SKM-1 treated with dmso at 0.1 percent for 144 hours (cell line): ENCODE measurements at regions not wholly inside any gene's neighbourhood (a gene's known extent, or its start where the extent isn't known, plus 50 kb on each side); places are given as distances from the start of the nearest gene placed in this dataset.
"Not testable (repeated sequence)": the region's sequence is repeated elsewhere in the genome, so short reads cannot be mapped to it uniquely, and the experiment has no call there.

ENCODE experiments used
- DNase-seq: peaks from one replicate; lab custom pipeline; 2025; ENCODE audit not compliant: unreplicated experiment; lab: John Stamatoyannopoulos, UW

DNA sequence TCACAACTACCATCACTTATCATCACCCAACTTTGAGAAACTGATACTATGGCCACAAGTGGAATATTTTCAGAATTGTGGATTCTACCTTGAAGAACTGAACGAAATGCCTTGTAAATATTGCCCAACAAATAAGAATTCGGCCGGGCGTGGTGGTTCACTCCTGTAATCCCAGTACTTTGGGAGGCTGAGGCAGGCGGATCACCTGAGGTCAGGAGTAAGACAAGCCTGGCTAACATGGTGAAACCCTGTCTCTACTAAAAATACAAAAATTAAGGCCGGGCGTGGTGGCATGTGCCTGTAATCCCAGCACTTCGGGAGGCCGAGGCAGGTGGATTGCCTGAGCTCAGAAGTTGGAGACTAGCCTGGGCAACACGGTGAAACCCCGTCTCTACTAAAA lies 862.7 kb downstream of the ZPLD1 start:
- not testable (repeated sequence) for DNase-seq

DNA sequence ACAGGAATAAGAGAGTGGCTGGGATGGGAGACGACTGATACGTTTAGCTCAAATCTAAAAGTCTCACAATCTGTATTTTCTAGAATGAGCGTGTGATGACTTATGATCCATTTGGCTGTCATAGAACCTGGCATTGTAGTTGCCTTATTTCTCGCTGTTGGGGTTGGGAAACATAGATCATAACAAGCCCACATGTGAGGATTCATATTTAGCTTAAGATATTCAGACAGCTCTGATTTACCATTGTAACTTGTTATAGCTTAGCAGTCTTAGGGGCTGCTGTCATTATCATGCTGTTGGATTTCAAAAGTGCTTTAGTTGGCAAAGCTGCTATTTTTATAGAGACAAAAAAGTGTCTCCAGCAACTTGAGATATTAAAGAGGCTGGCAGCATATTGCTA lies 871.3 kb downstream of the ZPLD1 start:
- no peak for DNase-seq

DNA sequence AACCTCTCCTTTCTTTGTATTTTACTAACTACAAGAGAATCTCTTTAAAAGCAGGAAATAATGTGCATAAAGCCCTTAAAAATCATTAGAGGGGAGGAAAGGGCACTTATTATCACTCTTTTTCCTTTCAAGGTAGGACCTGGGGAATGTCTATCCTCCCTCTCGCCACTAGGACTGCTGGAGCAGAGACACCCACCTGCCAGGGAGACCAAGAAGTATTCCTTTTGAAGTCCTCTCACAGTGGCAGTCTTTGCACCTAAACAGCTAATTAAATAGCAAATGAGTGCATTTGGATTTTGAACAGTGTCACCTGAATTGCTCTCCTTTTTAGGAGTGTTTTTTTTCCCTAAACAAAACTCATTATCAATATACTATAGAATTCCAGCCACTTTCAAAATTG lies 874.1 kb downstream of the ZPLD1 start:
- no peak for DNase-seq

DNA sequence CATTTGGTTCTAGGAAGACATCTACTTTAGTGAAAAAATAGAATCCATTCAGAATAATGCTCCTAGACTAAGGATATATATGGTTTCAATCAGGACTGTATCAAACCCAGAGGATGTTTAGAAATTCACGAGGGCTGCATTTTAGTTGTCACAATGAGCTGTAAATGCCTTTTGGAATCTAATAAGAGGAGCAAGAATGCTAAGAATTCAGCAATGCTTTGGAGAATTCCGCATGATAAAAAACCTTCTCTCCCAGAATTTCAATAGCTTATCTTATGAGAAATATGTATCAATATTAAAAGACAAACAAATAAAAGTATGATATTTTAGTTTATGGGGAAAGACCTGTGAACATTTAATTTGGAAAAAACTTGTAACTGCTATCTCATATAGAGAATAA lies 885.1 kb downstream of the ZPLD1 start:
- DNase-seq = no peak

DNA sequence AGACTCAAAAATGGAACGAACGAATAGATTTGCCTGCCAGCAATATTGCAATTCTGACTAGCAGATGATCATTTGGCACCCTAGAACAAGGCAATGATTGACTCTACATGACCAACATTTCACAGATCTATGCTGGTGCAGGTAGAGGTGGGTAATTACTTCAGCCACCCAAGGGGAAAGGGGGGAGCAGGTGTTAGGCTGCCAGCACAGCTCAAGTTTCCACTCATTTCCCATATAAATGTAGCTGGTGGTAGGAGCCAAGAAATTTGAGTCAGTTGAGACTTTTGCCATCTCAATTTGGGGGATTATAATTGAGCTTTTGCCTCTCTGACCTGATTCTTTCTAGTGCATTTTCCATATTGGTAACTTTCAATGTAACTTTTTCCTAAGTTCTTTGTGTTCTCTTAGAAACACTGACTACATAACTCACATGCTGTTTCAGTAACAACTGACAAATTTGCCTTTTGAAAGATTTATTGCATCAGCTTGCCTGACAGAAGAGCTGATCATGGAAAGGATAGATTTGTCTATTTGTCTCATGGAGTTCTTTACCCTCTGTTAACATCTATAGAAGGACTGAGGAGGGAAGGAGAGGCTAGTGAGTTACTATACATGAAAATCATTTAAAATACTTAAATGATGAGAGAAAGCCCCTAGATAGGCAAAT lies 902.5 kb downstream of the ZPLD1 start:
- DNase-seq = no peak

DNA sequence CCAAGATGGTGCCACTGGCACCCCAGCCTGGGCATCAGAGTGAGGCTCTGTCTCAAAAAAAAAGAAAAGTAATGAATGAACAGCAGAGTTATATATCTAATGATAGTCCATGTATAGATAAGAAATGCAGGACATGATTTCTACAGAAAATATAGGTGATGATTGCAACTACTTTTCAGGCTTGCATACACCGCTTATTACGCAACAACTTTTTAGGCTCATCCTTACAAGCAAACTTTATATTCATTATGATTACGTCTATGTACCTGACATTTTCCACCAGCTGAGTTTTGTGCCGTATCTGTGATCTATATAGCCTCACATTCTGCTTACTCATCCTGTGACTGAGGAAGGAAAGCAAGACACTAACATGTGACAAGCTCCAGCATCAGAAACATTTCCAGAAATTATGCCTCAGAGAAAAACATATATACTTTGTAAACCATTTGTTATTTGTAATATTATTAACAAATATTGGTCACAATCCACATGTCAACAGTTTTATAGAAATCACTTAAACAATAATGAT lies 906.3 kb downstream of the ZPLD1 start:
- DNase-seq = no peak

DNA sequence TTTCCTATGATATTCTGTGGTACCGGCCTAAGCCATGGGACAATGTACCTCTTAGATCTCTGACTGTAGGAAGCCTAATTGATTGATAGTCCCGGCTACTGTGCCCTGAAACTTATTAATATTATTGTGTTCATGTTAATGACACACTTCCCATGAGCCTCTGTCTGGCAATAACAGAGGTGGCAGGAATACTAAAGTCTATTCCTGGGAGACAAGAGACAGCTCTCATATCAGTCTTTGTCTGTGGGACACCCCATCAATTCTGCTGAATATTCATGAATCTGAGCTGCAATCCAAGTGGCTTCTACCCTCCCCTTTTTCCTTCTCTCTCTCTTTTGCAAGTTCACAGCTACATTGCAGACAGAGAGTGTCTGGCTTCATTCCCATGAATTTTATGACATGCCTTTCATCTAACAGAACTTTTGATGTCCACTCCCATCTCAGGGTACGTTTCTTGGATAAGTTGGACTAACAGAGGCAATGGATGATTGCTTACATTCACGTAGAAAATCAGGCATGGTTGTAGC lies 907.5 kb downstream of the ZPLD1 start:
- no peak for DNase-seq

DNA sequence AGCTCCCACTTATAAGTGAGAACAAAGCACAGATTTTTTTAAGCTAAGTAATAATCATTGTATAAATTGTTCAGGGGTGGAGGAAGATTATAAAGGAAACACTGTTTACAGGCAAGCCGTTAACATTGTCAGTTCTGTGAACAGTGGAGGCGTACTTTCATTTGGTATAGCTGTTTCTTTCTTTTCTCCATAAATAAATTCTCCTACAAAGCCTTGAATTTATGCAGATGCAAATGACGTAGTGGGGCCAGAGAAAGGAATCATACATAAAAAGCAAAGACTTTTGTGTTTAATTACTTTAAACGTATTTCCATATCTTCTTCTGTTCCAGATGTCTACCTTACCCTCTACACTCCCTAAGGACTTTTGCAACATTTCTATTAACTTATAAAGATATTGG lies 914.9 kb downstream of the ZPLD1 start:
- DNase-seq = no peak

DNA sequence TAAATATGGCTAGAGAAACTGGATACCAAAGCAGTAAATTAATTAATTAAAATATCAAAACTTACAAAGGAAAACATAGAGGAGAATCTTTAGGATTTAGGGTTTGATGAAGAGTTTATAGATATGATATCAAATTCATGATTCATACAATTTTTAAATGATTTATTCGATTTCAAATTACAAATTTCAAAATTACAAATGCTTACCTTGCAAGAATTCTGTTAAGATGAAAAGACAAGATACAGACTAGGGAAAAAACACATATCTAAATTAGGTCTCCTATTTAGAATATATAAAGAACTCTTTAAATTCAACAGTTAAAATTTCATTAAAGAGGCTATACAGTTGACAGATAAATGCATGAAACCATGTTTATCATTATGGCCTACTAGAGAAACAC lies 930.7 kb downstream of the ZPLD1 start:
- DNase-seq = no peak

DNA sequence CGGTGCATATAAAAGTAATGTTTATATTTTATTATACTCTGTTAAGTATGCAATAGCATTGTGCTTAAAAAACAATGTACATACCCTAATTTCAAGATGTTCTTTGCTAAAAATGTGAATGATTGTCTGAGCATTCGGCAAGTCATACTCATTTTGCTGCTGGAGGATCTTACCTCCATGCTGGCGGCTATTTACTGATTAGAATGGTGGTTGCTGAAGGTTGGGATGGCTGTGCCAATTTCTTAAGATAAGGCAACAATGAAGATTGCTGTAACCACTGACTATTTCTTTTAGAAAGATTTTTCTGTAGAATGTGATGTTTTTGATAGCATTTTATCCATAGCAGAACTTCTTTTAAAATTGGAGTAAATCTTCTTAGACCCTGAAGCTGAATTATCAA lies 932.7 kb downstream of the ZPLD1 start:
- no peak for DNase-seq

DNA sequence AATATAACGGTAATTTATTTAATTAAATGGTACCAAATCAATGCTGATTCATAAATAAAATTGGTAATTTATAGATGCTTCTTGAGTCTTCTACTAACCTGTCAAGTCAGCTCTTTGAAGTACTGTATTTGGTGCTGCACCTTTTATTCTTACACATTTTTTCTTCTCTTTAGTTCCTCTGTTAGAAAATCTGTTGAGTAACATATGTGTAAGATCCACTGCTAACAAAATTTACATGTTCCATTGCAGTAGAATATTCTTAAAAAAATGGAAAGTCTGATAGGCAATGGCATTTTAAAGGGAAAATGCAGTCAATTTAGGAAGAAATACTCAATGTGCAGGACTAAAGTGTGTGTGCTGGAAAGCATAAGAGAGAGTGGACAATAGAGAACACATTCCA lies 936.6 kb downstream of the ZPLD1 start:
- no peak for DNase-seq

DNA sequence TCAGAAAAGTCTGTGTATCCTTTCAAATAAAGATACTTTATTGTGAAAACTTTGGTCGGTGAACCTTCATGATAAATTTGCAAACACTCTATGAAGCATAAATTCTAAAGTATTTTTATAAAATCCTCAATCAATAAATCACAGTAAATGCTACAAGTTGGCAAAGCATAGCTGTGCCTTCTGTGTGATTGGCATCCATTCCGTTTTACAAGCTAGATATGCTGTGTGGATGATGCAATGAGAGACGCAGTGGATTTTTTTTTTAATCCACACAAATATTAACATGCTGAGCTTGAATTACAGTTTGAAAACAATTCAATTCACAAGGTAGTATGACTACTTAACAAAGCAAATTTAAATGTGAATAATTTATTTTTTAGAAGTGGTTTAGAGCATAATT lies 937.2 kb downstream of the ZPLD1 start:
- DNase-seq = no peak

DNA sequence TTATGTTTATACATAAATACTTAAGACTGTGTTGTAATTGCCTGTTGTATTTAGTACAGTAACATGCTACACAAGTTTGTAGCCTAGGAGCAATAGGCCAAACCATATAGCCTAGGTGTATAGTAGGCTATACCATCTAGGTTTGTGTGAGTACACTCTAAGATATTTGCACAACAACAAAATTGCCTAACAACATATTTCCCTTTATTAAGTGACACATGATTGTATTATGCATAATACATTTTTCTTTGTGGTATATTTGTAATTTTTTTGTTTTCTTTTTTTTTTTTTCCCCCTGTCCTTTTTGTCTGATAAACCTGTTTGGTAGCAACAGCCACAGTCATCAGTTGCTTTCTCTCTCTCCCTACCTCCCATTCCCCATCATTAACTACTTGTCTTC lies 945.6 kb downstream of the ZPLD1 start:
- DNase-seq = no peak

DNA sequence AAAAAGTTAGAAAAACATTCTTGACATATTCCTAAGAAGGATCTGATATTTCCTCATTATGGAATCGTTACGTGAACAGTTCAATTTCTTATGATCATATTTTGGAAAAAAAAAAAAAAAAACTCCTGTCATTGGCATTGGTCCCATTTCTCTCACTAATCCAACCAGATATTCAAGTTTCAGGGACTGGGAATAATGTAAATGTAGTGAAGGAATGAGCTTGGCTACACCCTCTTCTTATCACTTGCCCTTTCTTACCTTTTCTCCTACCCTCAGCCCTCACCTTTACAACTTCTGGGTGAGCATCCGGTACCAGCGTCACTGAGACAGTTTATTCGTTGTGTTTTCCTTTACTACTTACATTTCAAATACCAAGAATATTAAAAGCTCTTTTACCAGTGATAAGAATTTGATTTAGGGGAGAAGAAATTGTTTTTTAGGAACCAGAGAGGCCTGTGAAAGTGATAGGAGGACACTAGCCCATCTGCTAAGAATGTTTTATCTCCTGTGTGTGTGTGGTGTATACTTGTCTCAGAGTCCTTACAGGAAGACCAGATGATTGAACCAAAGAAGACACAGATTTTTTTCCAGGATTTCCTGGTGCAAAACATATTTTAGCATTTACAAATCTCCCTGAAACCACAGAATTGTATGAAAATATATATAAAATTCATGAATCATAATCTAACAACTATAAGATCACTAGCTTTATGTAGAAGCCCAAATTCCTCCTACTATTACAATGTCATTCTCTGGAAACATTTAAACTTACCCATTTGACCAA lies 946.7 kb downstream of the ZPLD1 start:
- DNase-seq = no peak

DNA sequence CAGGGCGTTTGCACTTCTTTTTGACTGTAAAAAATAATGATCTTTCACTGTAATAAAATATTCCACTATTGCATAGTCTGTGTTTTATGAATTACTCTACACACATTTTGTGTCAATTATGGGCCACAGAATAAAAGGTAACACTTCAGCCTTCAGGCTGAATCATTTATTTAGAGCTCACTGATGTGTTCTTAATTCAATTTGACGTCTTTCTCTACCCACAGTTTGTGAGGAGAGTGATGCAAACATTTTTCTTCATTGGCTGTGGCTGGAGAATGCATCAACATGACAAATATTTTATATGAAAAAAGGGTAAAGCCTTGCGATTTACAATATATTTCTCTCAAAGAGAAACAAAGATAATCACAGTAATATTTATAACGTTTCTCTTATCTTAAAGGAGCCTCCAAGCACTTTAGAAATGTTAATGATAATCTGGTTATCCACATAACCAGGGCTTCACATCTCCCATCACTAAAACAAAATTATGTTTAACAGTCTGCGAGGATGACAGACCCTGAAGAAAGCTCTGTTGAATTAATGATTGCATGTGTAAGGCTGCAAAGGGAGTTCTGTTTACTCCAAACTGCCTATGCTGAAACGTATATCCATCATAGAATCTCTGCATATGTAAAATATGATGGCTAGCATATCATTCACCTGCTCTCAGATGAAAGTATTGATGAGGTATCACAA lies 951.3 kb downstream of the ZPLD1 start:
- DNase-seq = no peak

DNA sequence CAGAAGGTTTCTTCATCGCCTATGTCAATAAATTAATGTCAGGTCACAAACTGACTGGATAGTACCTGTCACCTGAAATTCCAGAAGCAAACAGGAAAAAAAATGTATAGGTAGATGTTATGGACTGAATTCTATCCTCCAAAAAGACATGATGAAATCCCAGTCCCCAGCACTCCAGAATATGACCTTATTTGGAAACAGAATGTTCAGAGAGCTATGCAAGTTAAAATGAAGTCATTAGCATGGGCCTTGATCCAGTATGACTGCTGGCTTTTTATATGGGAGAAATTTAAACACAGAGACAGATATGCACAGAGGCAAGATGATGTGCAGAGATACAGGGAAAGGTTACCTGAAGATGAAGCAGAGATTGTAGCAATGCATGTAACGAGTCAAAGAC lies 953.4 kb downstream of the ZPLD1 start:
- DNase-seq = no peak

DNA sequence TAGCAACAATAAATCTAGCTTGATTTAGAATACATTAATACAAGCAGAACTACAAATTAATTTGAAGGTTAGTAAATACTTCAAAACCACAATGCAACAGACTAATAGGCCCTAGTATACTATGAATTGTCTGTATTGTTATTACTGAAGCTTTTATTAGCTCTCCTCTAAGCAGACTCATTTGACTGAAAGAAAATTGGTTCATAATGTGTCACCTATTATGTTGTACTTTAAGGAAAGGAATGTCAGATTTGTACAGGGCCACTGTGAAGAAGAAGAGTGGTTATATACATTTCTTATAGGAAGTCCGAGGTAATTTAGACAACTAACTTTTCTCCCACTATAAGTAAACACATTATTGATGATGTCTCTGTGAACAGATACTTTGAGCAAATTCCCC lies 954.5 kb downstream of the ZPLD1 start:
- DNase-seq = no peak

DNA sequence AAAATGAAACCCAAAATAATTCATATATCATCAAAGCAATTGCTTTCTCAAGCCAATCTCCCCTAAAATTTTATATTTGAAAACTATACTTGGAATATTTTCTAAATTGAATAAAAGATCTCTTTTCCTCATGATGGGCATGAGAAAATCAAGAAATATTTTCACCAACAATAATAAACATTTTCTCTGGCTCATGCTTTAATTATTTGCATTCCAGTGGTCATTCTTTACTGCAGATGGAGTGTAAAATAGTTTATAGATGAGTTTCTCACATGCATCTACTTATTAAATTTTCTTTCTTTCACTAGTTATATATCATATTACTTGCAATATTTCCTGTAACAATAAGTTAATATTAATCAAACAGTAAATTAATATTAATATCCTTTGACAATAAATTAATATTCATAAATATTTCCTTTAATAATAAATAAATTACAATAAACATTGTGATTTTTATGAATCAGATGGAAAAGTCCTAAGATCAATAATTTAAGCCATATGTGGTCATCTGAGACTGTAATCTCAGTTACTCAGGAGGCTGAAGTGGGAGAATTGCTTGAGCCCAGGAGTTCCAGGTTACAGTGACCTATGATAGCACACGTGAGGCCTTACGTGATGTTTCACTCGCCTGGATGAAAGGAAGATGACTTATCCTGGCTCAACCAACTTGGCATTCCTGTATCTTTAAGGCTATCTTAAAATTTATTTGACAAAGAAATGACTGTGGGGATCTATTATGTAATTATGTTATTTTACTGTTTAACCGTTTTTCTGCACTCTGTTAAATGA lies 958.8 kb downstream of the ZPLD1 start:
- DNase-seq = no peak

DNA sequence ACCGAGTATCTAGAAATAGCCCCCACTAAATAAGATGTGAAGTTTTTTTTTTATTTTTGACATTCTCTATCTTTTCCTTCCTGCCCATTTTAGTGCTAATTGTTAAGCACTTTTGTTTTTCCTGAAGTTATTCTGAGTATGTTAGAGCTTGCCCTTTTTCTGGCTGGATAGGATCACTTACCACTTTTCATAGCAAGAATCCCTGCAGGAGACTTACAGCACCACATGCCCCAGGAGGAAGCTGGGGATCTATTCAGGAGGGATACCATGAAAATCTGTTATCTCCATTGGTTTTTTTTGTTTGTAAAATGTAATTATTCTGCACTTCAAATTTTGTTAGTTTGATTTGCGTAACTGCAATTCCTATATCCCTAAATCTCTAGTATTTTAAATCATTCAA lies 968.4 kb downstream of the ZPLD1 start:
- no peak for DNase-seq

DNA sequence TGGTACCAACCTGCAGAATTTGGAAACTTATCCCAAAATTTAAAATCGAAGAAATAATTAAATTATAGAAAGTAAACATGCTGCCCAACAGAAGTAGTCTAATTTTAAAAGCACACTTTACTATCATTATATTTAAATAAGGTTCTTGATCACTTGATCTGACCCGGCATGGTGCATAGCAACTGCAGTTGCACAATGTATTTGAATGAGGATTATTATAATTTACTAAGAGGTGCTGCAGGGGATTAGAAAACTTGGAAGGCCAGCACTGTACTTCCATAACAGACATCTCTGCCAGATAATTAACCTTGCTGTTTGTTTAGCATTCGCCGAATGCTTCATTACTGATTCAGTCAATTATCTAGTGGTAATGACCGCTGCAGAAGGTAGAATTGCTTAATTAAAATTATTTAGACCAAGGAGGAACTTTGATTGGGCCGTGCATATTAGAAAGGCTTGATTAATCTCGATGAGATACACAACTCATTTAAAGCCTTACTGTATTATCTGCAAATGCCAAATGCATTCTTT lies 971.6 kb downstream of the ZPLD1 start:
- DNase-seq = no peak

DNA sequence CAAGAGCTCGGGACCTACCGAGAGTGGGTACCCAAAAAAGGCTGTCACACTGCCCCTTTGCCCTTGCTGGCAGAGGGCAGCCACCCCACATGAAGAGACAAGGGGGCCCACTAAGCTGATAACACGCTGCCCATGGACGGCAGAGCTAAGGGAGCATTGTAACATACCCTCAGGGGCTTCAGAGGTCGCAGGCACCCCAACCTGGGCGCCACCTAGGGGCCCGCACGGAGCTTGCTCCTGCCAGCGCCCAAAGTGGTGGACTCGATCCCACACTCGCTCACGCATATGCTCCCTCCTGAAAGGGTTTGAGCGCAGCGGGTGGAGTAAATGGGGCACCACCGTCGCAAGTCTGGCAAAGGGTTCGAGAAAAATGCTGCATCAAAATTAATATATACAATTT lies 975.4 kb downstream of the ZPLD1 start:
- no peak for DNase-seq
